Activated T-helper 1 cell treated with anti-CD3 and anti-CD28 coated beads, Interleukin-12 subunit alpha, Interleukin-12 subunit beta, Interleukin-2, Interleukin-4 antibody, amounts not matched to agents 30 ng/mL and 10 ng/mL and 1 ng/mL, durations not matched to agents 14 hours and 24 hours and 36 hours (primary cell): ENCODE measurements at regions not wholly inside any gene's neighbourhood (a gene's known extent, or its start where the extent isn't known, plus 50 kb on each side); places are given as distances from the start of the nearest gene placed in this dataset.

Experiments
- DNase-seq: peaks from one replicate; pipeline ENCODE4 v3.0.0; 2021; ENCODE audit warnings: low spot score
- H3K27ac Mint-ChIP-seq: one replicate; pipeline ENCODE4 v1.8.0; 2021; ENCODE audit warnings: mild to moderate bottlenecking, mixed read lengths
- H3K27me3 Mint-ChIP-seq: one replicate; pipeline ENCODE4 v1.8.0; 2022; ENCODE audit warnings: mild to moderate bottlenecking, moderate library complexity, mixed read lengths; ENCODE audit not compliant: insufficient read depth
- H3K36me3 Mint-ChIP-seq: one replicate; pipeline ENCODE4 v1.8.0; 2021; ENCODE audit warnings: low read depth, mixed read lengths
- H3K4me1 Mint-ChIP-seq: one replicate; pipeline ENCODE4 v1.8.0; 2021; ENCODE audit warnings: low read depth, mixed read lengths
- H3K4me3 Mint-ChIP-seq: one replicate; pipeline ENCODE4 v1.8.0; 2021; ENCODE audit warnings: mild to moderate bottlenecking, moderate library complexity, mixed read lengths
- H3K9me3 Mint-ChIP-seq: one replicate; pipeline ENCODE4 v1.8.0; 2021; ENCODE audit warnings: mixed read lengths
- intact Hi-C: fragments of 100-400 bp; cut with micrococcal nuclease; formaldehyde crosslinking; loops from one replicate; pipeline ENCODE4 v1.15.1; 2024

- no peaks in the 10 kb centered on the region for H3K36me3 Mint-ChIP-seq
- no peaks in the 10 kb centered on the region for H3K9me3 Mint-ChIP-seq
- H3K4me1 Mint-ChIP-seq: peaks cover 18% of the 10 kb centered on the region
- no peak for DNase-seq
- peaks cover 4% of the 10 kb centered on the region for H3K27me3 Mint-ChIP-seq
- intact Hi-C loops: loop anchor here (2.0 kb wide), 1 partner anchor 66 kb away; the partner anchor contains the start of gene TENT5A
- peak overlapping the region; percentile 18 for H3K27ac Mint-ChIP-seq
- H3K4me3 Mint-ChIP-seq: no peak overlapping the region
These were observed 66.5 kb upstream of the TENT5A start for GRCh38 chr6:81818901-81819361.

- Mint-ChIP-seq H3K9me3 (no peaks in the 10 kb centered on the region), H3K4me3 (no peak overlapping the region), H3K27ac (no peak overlapping the region), H3K36me3 (no peaks in the 10 kb centered on the region), H3K4me1 (peaks cover 18% of the 10 kb centered on the region), H3K27me3 (peaks cover 4% of the 10 kb centered on the region)
- DNase-seq: no peak
- intact Hi-C loops: no loop called here
These were observed 63.9 kb upstream of the TENT5A start for GRCh38 chr6:81816380-81816779.

GRCh38 chr6:81814370-81815076, 62.0 kb upstream of the TENT5A start:
- Mint-ChIP-seq H3K9me3 (no peaks in the 10 kb centered on the region), H3K36me3 (no peaks in the 10 kb centered on the region), H3K4me3 (no peak overlapping the region), H3K27me3 (peaks cover 4% of the 10 kb centered on the region), H3K27ac (no peak overlapping the region), H3K4me1 (peaks cover 8% of the 10 kb centered on the region)
- no peak for DNase-seq
- intact Hi-C loops: no loop called here

- H3K9me3 Mint-ChIP-seq: no peaks in the 10 kb centered on the region
- H3K36me3 Mint-ChIP-seq: no peaks in the 10 kb centered on the region
- H3K27ac Mint-ChIP-seq: no peak overlapping the region
- peaks cover 4% of the 10 kb centered on the region for H3K27me3 Mint-ChIP-seq
- no peak for DNase-seq
- no peak overlapping the region for H3K4me3 Mint-ChIP-seq
- intact Hi-C loops: no loop called here
- no peaks in the 10 kb centered on the region for H3K4me1 Mint-ChIP-seq
These were observed 60.8 kb upstream of the TENT5A start for GRCh38 chr6:81813305-81813704.

GRCh38 chr6:81812401-81812800, 59.9 kb upstream of the TENT5A start:
- Mint-ChIP-seq H3K27me3 (peaks cover 4% of the 10 kb centered on the region), H3K27ac (no peak overlapping the region), H3K4me1 (no peaks in the 10 kb centered on the region), H3K36me3 (no peaks in the 10 kb centered on the region), H3K4me3 (no peak overlapping the region), H3K9me3 (no peaks in the 10 kb centered on the region)
- intact Hi-C loops: no loop called here
- no peak for DNase-seq

GRCh38 chr6:81808851-81809570, 56.5 kb upstream of the TENT5A start:
- Mint-ChIP-seq H3K27ac (no peak overlapping the region), H3K9me3 (no peaks in the 10 kb centered on the region), H3K36me3 (no peaks in the 10 kb centered on the region), H3K4me1 (no peaks in the 10 kb centered on the region), H3K27me3 (peaks cover 2% of the 10 kb centered on the region), H3K4me3 (no peak overlapping the region)
- DNase-seq: no peak
- intact Hi-C loops: no loop called here

GRCh38 chr6:81806793-81807565, 54.5 kb upstream of the TENT5A start:
- DNase-seq: no peak
- no peaks in the 10 kb centered on the region for H3K9me3 Mint-ChIP-seq
- no peaks in the 10 kb centered on the region for H3K36me3 Mint-ChIP-seq
- intact Hi-C loops: no loop called here
- peaks cover 2% of the 10 kb centered on the region for H3K27me3 Mint-ChIP-seq
- H3K4me1 Mint-ChIP-seq: no peaks in the 10 kb centered on the region
- no peak overlapping the region for H3K27ac Mint-ChIP-seq
- no peak overlapping the region for H3K4me3 Mint-ChIP-seq

- Mint-ChIP-seq H3K27me3 (no peaks in the 10 kb centered on the region), H3K27ac (no peak overlapping the region), H3K4me3 (no peak overlapping the region), H3K4me1 (no peaks in the 10 kb centered on the region), H3K9me3 (no peaks in the 10 kb centered on the region), H3K36me3 (no peaks in the 10 kb centered on the region)
- no peak for DNase-seq
- intact Hi-C loops: no loop called here
These were observed 49.9 kb upstream of the TENT5A start for GRCh38 chr6:81802356-81802755.
